Activated T-cell treated with anti-CD3 and anti-CD28 coated beads, Interleukin-2, amount 50 U/mL, for 72 hours (primary cell): ENCODE measurements at regions not wholly inside any gene's neighbourhood (a gene's known extent, or its start where the extent isn't known, plus 50 kb on each side); places are given as distances from the start of the nearest gene placed in this dataset.
"Not testable (repeated sequence)": the region's sequence is repeated elsewhere in the genome, so short reads cannot be mapped to it uniquely, and the experiment has no call there.

ENCODE experiments used
- ATAC-seq, 2 donors: fragments of 150-1000 bp; cut with Tn5 transposase; replicated peaks in 1 of 2; 2 replicates each; pipeline ENCODE4 v1.10.0; 2021; ENCODE audit warnings: moderate library complexity in 2 of 2, mild to moderate bottlenecking in 1 of 2
- DNase-seq, 2 donors: peaks; one replicate each; pipeline ENCODE4 v3.0.0; 2021 to 2022; ENCODE audit warnings: mixed read lengths in 1 of 2
- H3K27ac Mint-ChIP-seq: one replicate; pipeline ENCODE4 v1.8.0; 2022; ENCODE audit warnings: mild to moderate bottlenecking, moderate library complexity, mixed read lengths
- H3K27me3 Mint-ChIP-seq: one replicate; pipeline ENCODE4 v1.8.0; 2022; ENCODE audit warnings: low read depth, mixed read lengths
- H3K36me3 Mint-ChIP-seq, 2 donors: one replicate each; pipeline ENCODE4 v1.8.0; 2022; ENCODE audit warnings: mixed read lengths in 2 of 2, mild to moderate bottlenecking in 1 of 2; ENCODE audit not compliant: insufficient read depth in 2 of 2
- H3K4me1 Mint-ChIP-seq: one replicate; pipeline ENCODE4 v1.8.0; 2022; ENCODE audit warnings: low read depth, mixed read lengths
- H3K4me3 Mint-ChIP-seq, 2 donors: one replicate each; pipeline ENCODE4 v1.8.0; 2022; ENCODE audit warnings: mild to moderate bottlenecking in 2 of 2, mixed read lengths in 2 of 2, moderate library complexity in 2 of 2
- H3K9me3 Mint-ChIP-seq, 2 donors: one replicate each; pipeline ENCODE4 v1.8.0; 2022; ENCODE audit warnings: mixed read lengths in 2 of 2

DNA sequence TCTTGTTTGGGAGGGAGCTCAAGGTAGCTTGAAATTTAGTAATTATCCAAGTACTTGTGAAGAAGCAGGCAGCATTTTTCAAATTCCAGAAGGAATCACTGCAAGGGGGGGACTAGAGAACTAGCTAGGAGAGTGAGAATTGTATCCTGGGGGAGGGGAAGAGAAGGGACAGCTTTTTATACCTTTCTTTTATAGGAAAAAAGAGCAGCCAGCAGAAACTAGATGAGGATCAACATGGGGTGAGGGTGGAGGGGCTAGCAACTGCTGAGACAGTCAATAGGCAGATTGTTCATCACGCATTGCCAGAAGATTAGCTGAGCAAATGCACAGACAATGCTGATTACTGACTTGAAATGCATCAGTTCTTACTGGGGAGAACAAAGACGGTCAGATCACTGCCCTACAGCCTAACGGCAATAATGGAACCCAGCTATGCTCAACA, 514.3 kb upstream of the CITED2 start:
- ATAC-seq (no peak), DNase-seq (no peak)
- Mint-ChIP-seq H3K4me1 (no peaks in the 10 kb centered on the region), H3K4me3 (no peak overlapping the region), H3K27ac (no peak overlapping the region), H3K27me3 (peaks cover 8% of the 10 kb centered on the region), H3K36me3 (no peaks in the 10 kb centered on the region), H3K9me3 (no peaks in the 10 kb centered on the region)

GRCh38 chr6:139887275-139887674, 512.8 kb upstream of the CITED2 start:
- peaks cover 8% of the 10 kb centered on the region for H3K27me3 Mint-ChIP-seq
- no peaks in the 10 kb centered on the region for H3K9me3 Mint-ChIP-seq
- ATAC-seq = no peak
- H3K4me1 Mint-ChIP-seq = no peaks in the 10 kb centered on the region
- H3K36me3 Mint-ChIP-seq = no peaks in the 10 kb centered on the region
- no peak overlapping the region for H3K27ac Mint-ChIP-seq
- DNase-seq = no peak
- H3K4me3 Mint-ChIP-seq = no peak overlapping the region

DNA sequence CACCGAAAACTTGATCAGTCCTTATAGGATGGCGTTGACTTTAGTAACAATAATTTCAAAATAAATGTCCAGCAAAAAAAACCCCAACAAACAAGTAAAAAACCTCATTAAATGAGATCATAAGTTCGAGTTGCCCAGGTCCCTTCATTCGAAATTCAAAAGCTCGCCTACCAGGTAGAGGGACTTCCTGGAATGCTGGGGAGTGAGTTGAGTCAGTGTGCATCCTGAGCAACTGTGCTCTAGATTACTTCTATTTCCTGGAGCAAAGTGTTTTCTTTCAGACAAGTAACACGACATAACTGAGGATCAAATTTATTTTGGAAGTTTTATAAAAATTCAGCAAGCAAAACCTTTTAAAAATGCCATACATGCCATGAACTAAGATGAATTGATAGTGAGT, 511.9 kb upstream of the CITED2 start:
- H3K27ac Mint-ChIP-seq = no peak overlapping the region
- H3K4me1 Mint-ChIP-seq = no peaks in the 10 kb centered on the region
- H3K9me3 Mint-ChIP-seq = no peaks in the 10 kb centered on the region
- H3K36me3 Mint-ChIP-seq = no peaks in the 10 kb centered on the region
- no peak for ATAC-seq
- H3K4me3 Mint-ChIP-seq = no peak overlapping the region
- no peak for DNase-seq
- peaks cover 8% of the 10 kb centered on the region for H3K27me3 Mint-ChIP-seq

- Mint-ChIP-seq H3K27me3 (peaks cover 8% of the 10 kb centered on the region), H3K4me1 (no peaks in the 10 kb centered on the region), H3K27ac (no peak overlapping the region), H3K4me3 (no peak overlapping the region), H3K9me3 (no peaks in the 10 kb centered on the region), H3K36me3 (no peaks in the 10 kb centered on the region)
- no peak for DNase-seq
- no peak for ATAC-seq
Measured at GRCh38 chr6:139885909-139886308, 511.5 kb upstream of the CITED2 start.

DNA sequence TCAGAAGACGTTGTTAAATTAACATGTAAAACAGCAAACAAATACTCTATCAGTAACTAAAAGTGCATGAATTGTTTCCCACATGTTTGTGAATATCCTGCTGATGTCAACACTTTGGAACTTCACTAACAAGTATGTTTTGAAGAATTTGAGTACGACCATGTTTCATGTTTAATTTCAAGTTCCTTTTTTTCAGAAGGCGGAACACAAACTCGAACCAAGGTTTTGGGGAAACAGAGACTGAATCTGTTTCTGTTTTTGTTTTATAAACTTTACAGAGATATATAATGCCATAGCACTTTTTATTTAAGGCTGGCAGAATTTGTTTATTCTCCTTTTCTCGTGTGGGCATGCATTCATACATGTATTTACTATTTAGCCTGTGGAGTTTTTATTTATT, 509.3 kb upstream of the CITED2 start:
- Mint-ChIP-seq H3K27me3 (peaks cover 7% of the 10 kb centered on the region), H3K4me1 (no peaks in the 10 kb centered on the region), H3K4me3 (no peak overlapping the region), H3K36me3 (no peaks in the 10 kb centered on the region), H3K27ac (no peak overlapping the region), H3K9me3 (no peaks in the 10 kb centered on the region)
- ATAC-seq (no peak), DNase-seq (no peak)

GRCh38 chr6:139882977-139883728, 508.7 kb upstream of the CITED2 start:
- DNase-seq (no peak), ATAC-seq (no peak)
- peaks cover under 1% of the 10 kb centered on the region for H3K27me3 Mint-ChIP-seq
- H3K4me3 Mint-ChIP-seq = no peak overlapping the region
- H3K4me1 Mint-ChIP-seq = no peaks in the 10 kb centered on the region
- H3K9me3 Mint-ChIP-seq = no peaks in the 10 kb centered on the region
- no peaks in the 10 kb centered on the region for H3K36me3 Mint-ChIP-seq
- H3K27ac Mint-ChIP-seq = no peak overlapping the region

- Mint-ChIP-seq H3K4me3 (peak overlapping the region in 1 of 2 donors; percentile 2), H3K27ac (no peak overlapping the region), H3K27me3 (no peaks in the 10 kb centered on the region), H3K4me1 (no peaks in the 10 kb centered on the region), H3K9me3 (no peaks in the 10 kb centered on the region), H3K36me3 (no peaks in the 10 kb centered on the region)
- no peak for ATAC-seq
- DNase-seq = no peak
Measured at GRCh38 chr6:139882234-139882633, 507.8 kb upstream of the CITED2 start.

- H3K36me3 Mint-ChIP-seq = no peaks in the 10 kb centered on the region
Measured at GRCh38 chr6:139881728-139882211, 507.3 kb upstream of the CITED2 start.

GRCh38 chr6:139881236-139881635, 506.8 kb upstream of the CITED2 start:
- no peaks in the 10 kb centered on the region for H3K4me1 Mint-ChIP-seq
- no peaks in the 10 kb centered on the region for H3K9me3 Mint-ChIP-seq
- no peaks in the 10 kb centered on the region for H3K27me3 Mint-ChIP-seq
- H3K27ac Mint-ChIP-seq = no peak overlapping the region
- H3K4me3 Mint-ChIP-seq = no peak overlapping the region
- no peaks in the 10 kb centered on the region for H3K36me3 Mint-ChIP-seq
- no peak for ATAC-seq
- no peak for DNase-seq

More at GRCh38 chr6:139881728-139882211, 507.3 kb upstream of the CITED2 start:
- DNase-seq = peak; percentile 8 to 25
- peak; percentile 58 to 59 for ATAC-seq
- Mint-ChIP-seq H3K4me1 (no peaks in the 10 kb centered on the region), H3K27me3 (no peaks in the 10 kb centered on the region), H3K4me3 (no peak overlapping the region), H3K27ac (no peak overlapping the region), H3K9me3 (no peaks in the 10 kb centered on the region)

DNA sequence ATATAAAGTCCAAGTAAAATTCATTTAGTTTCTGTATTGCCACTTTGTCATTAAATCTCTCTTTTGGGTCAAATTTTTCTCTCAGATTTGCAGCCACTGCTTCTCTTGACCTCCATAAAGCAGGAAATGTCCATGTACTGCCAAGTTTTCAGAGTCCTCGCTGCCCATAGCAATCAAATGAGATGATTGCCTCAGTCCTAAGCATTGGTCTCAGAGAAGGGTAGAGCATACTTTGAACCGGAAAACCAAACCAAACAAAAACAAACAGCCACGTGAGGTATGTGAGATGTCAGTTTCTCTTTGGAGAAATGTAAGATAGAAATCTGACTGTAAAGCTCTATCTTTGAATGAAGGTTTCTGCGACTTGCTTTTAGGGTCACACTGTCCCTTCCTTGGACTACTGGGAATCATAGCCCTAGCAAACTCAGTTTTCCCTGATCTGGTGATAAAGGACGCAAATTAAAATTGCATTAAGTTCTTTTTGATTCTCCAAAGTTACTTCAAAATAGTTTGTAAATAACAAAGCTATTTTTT, 505.4 kb upstream of the CITED2 start:
- ATAC-seq (no peak), DNase-seq (no peak)
- no peaks in the 10 kb centered on the region for H3K36me3 Mint-ChIP-seq
- no peaks in the 10 kb centered on the region for H3K27me3 Mint-ChIP-seq
- no peak overlapping the region for H3K4me3 Mint-ChIP-seq
- no peaks in the 10 kb centered on the region for H3K4me1 Mint-ChIP-seq
- H3K9me3 Mint-ChIP-seq = no peaks in the 10 kb centered on the region
- H3K27ac Mint-ChIP-seq = no peak overlapping the region

- not testable (repeated sequence) for H3K4me3 Mint-ChIP-seq, H3K9me3 Mint-ChIP-seq, H3K27ac Mint-ChIP-seq, H3K27me3 Mint-ChIP-seq, H3K4me1 Mint-ChIP-seq, DNase-seq, H3K36me3 Mint-ChIP-seq, ATAC-seq
Measured at GRCh38 chr6:139879241-139879640, 504.8 kb upstream of the CITED2 start.

DNA sequence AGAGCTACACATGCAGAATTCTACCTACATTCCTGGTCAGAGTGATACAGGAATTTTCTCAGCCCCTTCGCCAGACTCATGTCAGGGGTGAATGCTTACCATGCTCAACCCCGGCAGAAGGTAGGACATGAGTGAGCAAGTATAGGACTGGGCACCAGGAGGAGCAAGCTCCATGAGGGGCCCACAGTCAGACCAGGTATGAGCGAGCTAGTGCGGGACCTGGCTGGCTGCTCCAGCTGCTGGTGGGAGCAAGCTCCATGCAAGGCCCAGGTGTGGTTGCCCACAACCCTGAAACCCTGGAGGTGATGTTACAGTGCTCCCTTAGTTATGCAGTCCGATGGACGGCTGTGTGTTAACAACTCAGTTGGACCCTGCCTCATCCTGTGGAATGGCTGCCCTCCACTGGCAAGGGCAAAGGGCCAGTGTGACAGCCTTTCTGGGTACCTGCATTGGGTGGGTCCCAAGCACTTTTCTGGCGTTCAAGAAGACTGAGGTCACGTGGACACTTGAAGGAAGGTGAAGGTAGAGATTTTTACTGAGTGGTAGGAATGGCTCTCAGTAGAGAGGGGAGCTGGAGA, 503.5 kb upstream of the CITED2 start:
- Mint-ChIP-seq H3K4me3 (no peak overlapping the region), H3K27me3 (no peaks in the 10 kb centered on the region), H3K4me1 (no peaks in the 10 kb centered on the region), H3K27ac (no peak overlapping the region), H3K36me3 (no peaks in the 10 kb centered on the region), H3K9me3 (no peaks in the 10 kb centered on the region)
- ATAC-seq (no peak), DNase-seq (no peak)

DNA sequence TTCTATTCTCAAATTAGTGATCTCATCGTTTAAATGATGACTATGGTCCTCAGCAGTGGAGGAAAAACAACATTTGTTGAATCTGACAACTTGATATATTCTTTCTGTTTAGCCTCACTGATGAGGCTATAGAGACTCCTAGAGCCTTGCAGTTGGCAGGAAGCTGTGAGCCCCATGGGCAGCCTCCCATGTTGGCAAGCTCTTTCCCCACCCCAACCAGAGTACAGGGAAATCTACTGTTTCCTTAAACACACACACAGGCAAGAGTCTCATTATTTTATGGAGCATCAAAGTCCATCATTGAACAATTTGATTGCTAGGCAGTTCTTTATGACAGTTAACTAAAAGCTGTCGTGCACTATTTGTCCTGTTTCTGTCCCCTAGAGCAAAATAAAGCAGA, 498.2 kb upstream of the CITED2 start:
- Mint-ChIP-seq H3K9me3 (no peaks in the 10 kb centered on the region), H3K4me1 (no peaks in the 10 kb centered on the region), H3K27ac (no peak overlapping the region), H3K27me3 (no peaks in the 10 kb centered on the region), H3K4me3 (no peak overlapping the region), H3K36me3 (no peaks in the 10 kb centered on the region)
- no peak for ATAC-seq
- DNase-seq = no peak
